Stimulated activated naive CD8-positive, alpha-beta T cell treated with anti-CD3 and anti-CD28 coated beads, Interleukin-15, amount 100 ng/mL, for 72 hours (primary cell): ENCODE measurements at regions not wholly inside any gene's neighbourhood (a gene's known extent, or its start where the extent isn't known, plus 50 kb on each side); places are given as distances from the start of the nearest gene placed in this dataset.

Source experiments
- ATAC-seq: fragments of 150-1000 bp; cut with Tn5 transposase; 2 replicates; pipeline ENCODE4 v1.10.0; 2021; ENCODE audit warnings: mild to moderate bottlenecking, moderate library complexity
- DNase-seq, 2 donors: peaks; one replicate each; pipeline ENCODE4 v3.0.0; 2021 to 2022
- H3K27ac Mint-ChIP-seq, 2 donors: one replicate each; pipeline ENCODE4 v1.8.0; 2022; ENCODE audit warnings: mild to moderate bottlenecking in 2 of 2, mixed read lengths in 2 of 2, moderate library complexity in 2 of 2
- H3K27me3 Mint-ChIP-seq: one replicate; pipeline ENCODE4 v1.8.0; 2022; ENCODE audit warnings: mixed read lengths
- H3K4me1 Mint-ChIP-seq: one replicate; pipeline ENCODE4 v1.8.0; 2022; ENCODE audit warnings: mild to moderate bottlenecking, mixed read lengths
- H3K4me3 Mint-ChIP-seq, 2 donors: one replicate each; pipeline ENCODE4 v1.8.0; 2022; ENCODE audit warnings: mild to moderate bottlenecking in 2 of 2, mixed read lengths in 2 of 2, moderate library complexity in 1 of 2
- H3K9me3 Mint-ChIP-seq, 2 donors: one replicate each; pipeline ENCODE4 v1.8.0; 2022; ENCODE audit warnings: mixed read lengths in 2 of 2

DNA sequence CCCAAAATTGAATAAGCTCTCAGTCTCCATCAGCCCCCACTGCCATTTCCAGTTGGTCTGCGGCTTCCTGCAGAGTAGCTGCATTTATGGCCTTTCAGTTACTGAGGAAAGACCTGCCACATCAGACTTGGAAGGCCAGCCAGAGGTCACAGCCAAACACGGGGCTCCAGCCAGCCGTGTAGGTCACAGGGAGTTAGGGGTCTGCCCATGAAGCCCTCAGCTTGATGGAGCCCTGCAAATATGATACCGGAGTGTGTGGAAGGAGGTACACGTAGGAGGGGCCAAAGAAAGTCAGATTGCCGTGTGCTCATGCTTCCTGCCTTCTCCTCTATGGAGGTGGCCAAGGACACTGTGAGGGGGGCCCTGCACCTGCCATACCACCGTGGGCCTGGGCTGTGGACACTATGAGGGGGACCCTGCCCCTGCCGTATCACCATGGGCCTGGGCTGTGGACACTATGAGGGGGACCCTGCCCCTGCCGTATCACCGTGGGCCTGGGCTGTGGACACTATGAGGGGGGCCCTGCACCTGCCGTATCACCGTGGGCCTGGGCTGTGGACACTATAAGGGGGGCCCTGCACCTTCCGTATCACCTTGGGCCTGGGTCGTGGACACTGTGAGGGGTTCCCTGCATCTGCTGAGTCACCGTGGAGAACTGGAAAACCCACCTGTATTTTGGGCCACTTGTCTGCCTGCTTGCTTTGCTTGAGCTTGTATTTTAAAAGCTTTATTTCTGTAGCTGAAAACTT lies 335.7 kb upstream of the SHH start:
- H3K27ac Mint-ChIP-seq = no peak overlapping the region
- ATAC-seq = no peak
- H3K9me3 Mint-ChIP-seq = no peaks in the 10 kb centered on the region
- H3K27me3 Mint-ChIP-seq = peaks cover 33% of the 10 kb centered on the region
- no peak overlapping the region for H3K4me3 Mint-ChIP-seq
- H3K4me1 Mint-ChIP-seq = no peaks in the 10 kb centered on the region
- DNase-seq = no peak

DNA sequence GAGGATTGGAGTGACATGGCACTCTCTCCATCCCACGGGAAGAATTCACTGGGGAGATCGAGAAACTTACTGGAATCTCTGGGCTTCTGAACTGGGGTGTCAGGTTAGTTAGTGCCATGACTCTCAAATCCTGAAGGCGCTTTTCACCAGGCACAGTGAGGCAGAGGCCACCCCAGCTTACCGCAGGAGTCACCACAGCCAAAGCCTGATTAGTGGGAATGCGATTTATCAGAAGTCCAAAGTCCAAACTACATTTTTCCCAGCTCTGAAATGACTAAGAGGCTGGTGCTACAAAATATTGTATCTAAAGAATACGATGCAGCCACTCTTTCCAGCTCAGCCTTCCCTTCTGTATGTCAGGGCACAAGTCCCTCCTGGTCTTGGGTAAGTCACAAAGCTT lies 334.8 kb upstream of the SHH start:
- H3K4me3 Mint-ChIP-seq = no peak overlapping the region
- ATAC-seq = no peak

GRCh38 chr7:156145996-156146395 lies 333.7 kb upstream of the SHH start:
- Mint-ChIP-seq H3K4me1 (no peaks in the 10 kb centered on the region), H3K4me3 (no peak overlapping the region), H3K27me3 (peaks cover 25% of the 10 kb centered on the region), H3K27ac (no peak overlapping the region), H3K9me3 (no peaks in the 10 kb centered on the region)
- ATAC-seq (no peak), DNase-seq (no peak)

More for the DNA sequence above, 334.8 kb upstream of the SHH start:
- Mint-ChIP-seq H3K9me3 (no peaks in the 10 kb centered on the region), H3K27ac (no peak overlapping the region), H3K27me3 (peaks cover 33% of the 10 kb centered on the region), H3K4me1 (no peaks in the 10 kb centered on the region)
- DNase-seq = no peak

DNA sequence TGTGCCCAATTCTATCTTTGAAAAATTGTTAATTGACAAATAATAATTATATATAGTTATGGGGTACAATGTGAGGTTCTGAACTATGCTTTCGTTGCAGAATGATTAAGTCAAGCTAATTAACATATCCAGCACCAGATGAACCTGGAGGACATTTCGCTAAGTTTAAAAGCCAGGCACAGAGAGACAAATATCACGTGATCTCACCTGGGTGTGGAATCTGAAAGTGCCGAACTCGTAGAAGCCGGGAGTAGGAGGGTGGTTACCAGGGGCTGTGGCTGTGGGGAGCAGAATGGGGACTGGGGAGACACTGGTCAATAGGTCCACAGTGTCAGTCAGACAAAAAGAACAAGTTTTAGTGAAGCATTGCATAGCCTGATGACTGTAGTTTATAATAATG lies 332.9 kb upstream of the SHH start:
- H3K27me3 Mint-ChIP-seq = peaks cover 26% of the 10 kb centered on the region
- H3K27ac Mint-ChIP-seq = no peak overlapping the region
- H3K9me3 Mint-ChIP-seq = no peaks in the 10 kb centered on the region
- no peak for ATAC-seq
- no peak overlapping the region for H3K4me3 Mint-ChIP-seq
- H3K4me1 Mint-ChIP-seq = no peaks in the 10 kb centered on the region
- DNase-seq = no peak

DNA sequence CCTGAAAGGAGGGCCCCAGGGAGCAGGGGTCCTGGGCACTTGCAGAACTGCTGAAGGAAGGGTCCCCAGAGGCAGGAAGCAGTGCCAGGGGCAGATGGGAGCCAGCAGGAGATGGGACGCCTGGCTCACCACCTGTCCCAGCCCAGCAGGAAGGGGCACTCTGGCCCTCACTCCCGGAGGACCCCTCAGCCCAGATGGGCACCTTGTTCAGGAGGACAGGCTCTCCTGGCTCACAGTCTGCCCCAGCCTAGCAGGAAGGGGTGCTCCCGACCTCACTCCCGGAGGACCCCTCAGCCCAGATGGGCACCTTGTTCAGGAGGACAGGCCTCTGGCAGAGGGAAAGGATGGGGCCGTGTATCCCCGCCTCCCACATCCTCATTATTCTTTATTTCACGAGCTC lies 331.4 kb upstream of the SHH start:
- Mint-ChIP-seq H3K4me3 (no peak overlapping the region), H3K4me1 (no peaks in the 10 kb centered on the region), H3K9me3 (no peaks in the 10 kb centered on the region), H3K27ac (no peak overlapping the region), H3K27me3 (peaks cover 33% of the 10 kb centered on the region)
- no peak for ATAC-seq
- no peak for DNase-seq

GRCh38 chr7:156143158-156143557 lies 330.9 kb upstream of the SHH start:
- no peaks in the 10 kb centered on the region for H3K9me3 Mint-ChIP-seq
- no peak overlapping the region for H3K4me3 Mint-ChIP-seq
- H3K4me1 Mint-ChIP-seq = no peaks in the 10 kb centered on the region
- H3K27me3 Mint-ChIP-seq = peaks cover 33% of the 10 kb centered on the region
- H3K27ac Mint-ChIP-seq = no peak overlapping the region
- DNase-seq = no peak
- ATAC-seq = no peak

DNA sequence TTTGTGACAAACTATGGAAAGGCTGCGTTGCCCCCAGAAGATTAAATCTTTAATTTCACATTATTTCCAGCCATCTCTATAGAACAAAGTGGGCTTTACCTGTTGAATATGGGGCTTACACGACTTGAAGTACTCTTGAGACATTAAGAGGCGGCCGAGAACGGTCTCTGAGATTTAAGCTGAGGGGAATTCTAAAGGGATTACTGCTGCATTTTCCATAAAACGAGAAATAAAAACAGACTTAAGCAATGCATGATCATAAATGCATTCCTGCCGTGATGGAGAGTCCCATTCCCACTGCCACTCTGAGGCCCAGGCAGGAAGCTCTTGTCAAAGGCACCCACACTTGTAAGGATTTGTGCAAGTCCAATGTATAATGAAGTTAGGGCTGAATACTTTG lies 329.7 kb upstream of the SHH start:
- Mint-ChIP-seq H3K27me3 (peaks cover 33% of the 10 kb centered on the region), H3K4me1 (no peaks in the 10 kb centered on the region), H3K4me3 (no peak overlapping the region), H3K27ac (no peak overlapping the region), H3K9me3 (no peaks in the 10 kb centered on the region)
- no peak for DNase-seq
- ATAC-seq = no peak

DNA sequence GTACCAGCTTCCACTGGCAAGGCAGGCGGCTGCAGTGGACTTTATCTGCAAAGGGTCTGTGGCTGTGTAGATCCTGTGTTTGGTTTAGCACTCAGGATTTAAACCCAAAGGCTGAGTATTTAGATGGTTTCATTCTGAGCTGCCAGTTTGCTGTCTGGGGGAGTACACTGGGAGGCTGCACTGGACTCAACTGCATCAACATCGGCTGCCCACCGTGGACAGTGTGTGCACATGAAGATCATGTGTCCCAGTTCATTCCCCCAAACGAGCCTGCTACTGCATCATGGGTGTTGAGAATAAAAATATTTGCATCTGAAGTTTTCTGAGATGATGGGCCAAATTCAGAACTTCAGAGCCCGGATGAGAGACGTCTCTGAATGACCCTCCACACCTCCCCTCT lies 328.6 kb upstream of the SHH start:
- H3K27ac Mint-ChIP-seq = no peak overlapping the region
- ATAC-seq (no peak), DNase-seq (no peak)
- no peak overlapping the region for H3K4me3 Mint-ChIP-seq
- peaks cover 31% of the 10 kb centered on the region for H3K27me3 Mint-ChIP-seq
- no peaks in the 10 kb centered on the region for H3K9me3 Mint-ChIP-seq
- no peaks in the 10 kb centered on the region for H3K4me1 Mint-ChIP-seq

GRCh38 chr7:156140447-156140846 lies 328.2 kb upstream of the SHH start:
- DNase-seq = no peak
- Mint-ChIP-seq H3K9me3 (no peaks in the 10 kb centered on the region), H3K27me3 (peaks cover 26% of the 10 kb centered on the region), H3K4me3 (no peak overlapping the region), H3K27ac (peak overlapping the region in 1 of 2 donors; percentile 0), H3K4me1 (no peaks in the 10 kb centered on the region)
- ATAC-seq = no peak

GRCh38 chr7:156139633-156140032 lies 327.4 kb upstream of the SHH start:
- DNase-seq (no peak), ATAC-seq (no peak)
- Mint-ChIP-seq H3K4me1 (no peaks in the 10 kb centered on the region), H3K9me3 (no peaks in the 10 kb centered on the region), H3K27me3 (peaks cover 19% of the 10 kb centered on the region), H3K4me3 (no peak overlapping the region), H3K27ac (no peak overlapping the region)

- Mint-ChIP-seq H3K27ac (no peak overlapping the region), H3K4me1 (no peaks in the 10 kb centered on the region), H3K9me3 (no peaks in the 10 kb centered on the region), H3K4me3 (no peak overlapping the region), H3K27me3 (peaks cover 14% of the 10 kb centered on the region)
- DNase-seq = no peak
- ATAC-seq = no peak
Measured at GRCh38 chr7:156139112-156139511, 326.8 kb upstream of the SHH start.

DNA sequence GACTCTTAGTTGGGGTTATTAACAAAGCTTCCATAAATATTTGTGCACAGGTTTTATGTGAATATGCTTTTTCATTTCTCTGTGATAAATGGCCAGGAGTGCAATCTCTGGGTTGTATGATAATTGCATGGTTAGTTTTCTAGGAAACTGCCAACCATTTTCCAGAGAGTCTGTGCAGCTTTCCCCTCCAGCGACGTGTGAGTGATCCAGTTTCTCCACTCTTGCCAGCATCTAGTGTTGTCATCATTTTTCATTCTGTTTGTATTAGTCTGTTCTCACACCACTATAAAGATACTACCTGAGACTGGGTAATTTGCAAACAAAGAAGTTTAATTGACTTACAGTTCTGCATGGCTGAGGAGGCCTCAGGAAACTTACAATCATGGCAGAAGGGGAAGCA lies 319.6 kb upstream of the SHH start:
- Mint-ChIP-seq H3K4me1 (no peaks in the 10 kb centered on the region), H3K9me3 (no peaks in the 10 kb centered on the region), H3K4me3 (no peak overlapping the region), H3K27me3 (no peaks in the 10 kb centered on the region), H3K27ac (no peak overlapping the region)
- DNase-seq (no peak), ATAC-seq (no peak)

DNA sequence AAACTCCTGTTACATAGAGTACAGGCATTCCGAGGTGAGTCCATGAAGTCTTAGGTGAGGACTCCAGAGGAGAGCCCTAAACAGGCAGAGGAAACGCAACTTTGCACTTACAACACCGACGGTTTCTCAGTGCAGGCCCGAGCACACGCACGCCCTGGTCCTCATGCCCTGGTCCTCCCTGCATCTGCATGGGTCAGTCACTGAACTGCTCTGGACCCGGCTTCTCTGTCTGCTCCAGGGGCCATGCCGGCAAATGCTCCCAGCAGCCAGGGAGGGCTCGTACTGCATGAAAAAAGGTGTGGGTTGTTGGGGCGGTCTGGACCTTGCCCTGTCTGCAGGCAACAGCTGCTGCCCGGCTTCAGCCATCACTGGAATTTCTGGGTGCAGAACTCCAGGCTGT lies 317.3 kb upstream of the SHH start:
- no peak overlapping the region for H3K4me3 Mint-ChIP-seq
- H3K9me3 Mint-ChIP-seq = no peaks in the 10 kb centered on the region
- H3K4me1 Mint-ChIP-seq = no peaks in the 10 kb centered on the region
- H3K27ac Mint-ChIP-seq = no peak overlapping the region
- DNase-seq = no peak
- no peaks in the 10 kb centered on the region for H3K27me3 Mint-ChIP-seq
- no peak for ATAC-seq

- ATAC-seq = no peak
- no peak overlapping the region for H3K4me3 Mint-ChIP-seq
- H3K9me3 Mint-ChIP-seq = no peaks in the 10 kb centered on the region
- DNase-seq = no peak
- H3K27ac Mint-ChIP-seq = no peak overlapping the region
- no peaks in the 10 kb centered on the region for H3K27me3 Mint-ChIP-seq
- H3K4me1 Mint-ChIP-seq = no peaks in the 10 kb centered on the region
Measured at GRCh38 chr7:156128496-156128895, 316.2 kb upstream of the SHH start.

DNA sequence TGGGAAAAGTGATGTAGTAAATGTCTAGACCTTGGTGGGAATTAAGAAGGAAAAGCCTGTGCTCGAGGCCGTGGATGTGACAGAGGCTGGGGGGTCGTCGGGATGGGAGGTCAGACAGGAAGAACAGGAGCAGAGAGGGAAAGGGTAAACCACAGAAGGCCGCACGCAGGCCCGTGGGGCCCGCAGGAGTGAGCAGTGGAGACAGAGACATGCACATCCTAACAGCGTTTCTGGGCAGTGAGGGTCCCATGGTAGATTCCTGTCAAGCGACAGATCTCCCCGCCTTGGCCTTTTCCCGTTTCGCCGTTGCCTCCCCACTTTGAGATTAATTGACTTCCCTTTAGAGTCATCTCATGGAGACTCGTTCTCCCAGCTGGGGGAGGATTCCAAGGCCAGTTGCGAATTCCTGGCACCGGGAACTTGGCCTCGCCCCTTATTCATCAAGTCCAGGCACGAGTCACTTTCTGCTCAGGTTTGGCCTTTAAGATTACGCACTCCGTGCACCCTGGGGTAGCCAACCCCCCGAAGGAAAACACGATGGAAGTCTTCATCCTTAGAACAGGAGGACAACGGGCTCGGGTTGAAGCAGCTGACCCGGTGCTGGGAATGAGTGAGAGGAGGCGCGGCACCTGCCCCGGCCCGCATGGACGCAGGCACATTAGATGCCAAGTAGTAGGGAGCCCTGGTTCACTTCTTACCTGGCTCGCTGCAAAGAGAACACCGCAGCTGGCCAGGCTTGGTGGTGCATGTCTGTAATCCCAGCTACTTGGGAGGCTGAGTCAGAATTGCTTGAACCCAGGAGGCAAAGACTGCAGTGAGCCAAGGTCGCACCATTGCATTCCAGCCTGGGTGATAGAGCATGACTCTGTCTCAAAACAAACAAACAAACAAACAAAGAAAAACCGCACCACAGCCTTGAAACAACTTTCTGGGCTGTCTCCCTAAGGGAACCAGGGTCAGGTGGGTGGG lies 315.2 kb upstream of the SHH start:
- Mint-ChIP-seq H3K4me3 (no peak overlapping the region), H3K27ac (no peak overlapping the region), H3K27me3 (no peaks in the 10 kb centered on the region), H3K9me3 (no peaks in the 10 kb centered on the region), H3K4me1 (no peaks in the 10 kb centered on the region)
- no peak for ATAC-seq
- no peak for DNase-seq
